ENCODE measurements at regions not wholly inside any gene's neighbourhood (a gene's known extent, or its start where the extent isn't known, plus 50 kb on each side); places are given as distances from the start of the nearest gene placed in this dataset.

- POLR2A ChIA-PET: no interaction called here
- CTCF ChIA-PET: no interaction called here
- Histone ChIP-seq H3K36me3 (ENCODE audit: control insufficient read depth, insufficient read depth, low read length) (no peaks in the 10 kb centered on the region), H3K4me3 (ENCODE audit: low read depth, low read length) (no peak overlapping the region), H3K27me3 (ENCODE audit: control insufficient read depth, insufficient read depth, low read length) (no peaks in the 10 kb centered on the region)
- TF ChIP-seq CTCF (IDR thresholded peaks at IDR 0.05; ENCODE audit: insufficient read depth, low read depth, low read length): no peak
- DNase-seq (ENCODE audit: low read depth): no peak
These were observed 124.2 kb upstream of the MKLN1 start for GRCh38 chr7:131203291-131203976.

GRCh38 chr7:131208777-131209176 lies 118.9 kb upstream of the MKLN1 start:
- H3K27me3 ChIP-seq (ENCODE audit: control insufficient read depth, insufficient read depth, low read length): no peaks in the 10 kb centered on the region
- DNase-seq (ENCODE audit: low read depth): no peak
- TF ChIP-seq CTCF (IDR thresholded peaks at IDR 0.05; ENCODE audit: insufficient read depth, low read depth, low read length): no peak
- ChIA-PET POLR2A (no interaction called here), CTCF (no interaction called here)
- no peaks in the 10 kb centered on the region for H3K36me3 ChIP-seq (ENCODE audit: control insufficient read depth, insufficient read depth, low read length)
- H3K4me3 ChIP-seq (ENCODE audit: low read depth, low read length): no peak overlapping the region

DNA sequence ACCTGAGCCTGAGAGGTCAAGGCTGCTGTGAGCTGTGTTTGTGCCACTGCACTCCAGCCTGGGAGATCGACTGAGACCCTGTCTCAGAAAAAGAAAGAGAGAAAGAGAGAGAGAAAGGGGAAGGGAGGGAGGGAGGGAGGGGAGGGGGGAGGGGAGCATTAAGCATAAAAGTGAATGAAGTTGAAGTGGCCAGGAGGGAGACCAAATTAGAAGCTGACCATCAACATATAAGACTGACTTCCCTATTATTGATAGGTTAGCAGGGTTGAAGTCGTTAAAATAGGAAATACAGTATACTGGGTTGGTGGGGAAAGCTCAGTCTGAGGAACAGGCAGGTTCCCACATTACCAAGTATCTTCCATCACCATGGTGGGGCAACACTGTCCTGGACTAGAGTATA lies 117.1 kb upstream of the MKLN1 start:
- no peak for DNase-seq (ENCODE audit: low read depth)
- H3K36me3 ChIP-seq (ENCODE audit: control insufficient read depth, insufficient read depth, low read length): no peaks in the 10 kb centered on the region
- no peaks in the 10 kb centered on the region for H3K27me3 ChIP-seq (ENCODE audit: control insufficient read depth, insufficient read depth, low read length)
- TF ChIP-seq CTCF (IDR thresholded peaks at IDR 0.05; ENCODE audit: insufficient read depth, low read depth, low read length): no peak
- ChIA-PET POLR2A (no interaction called here), CTCF (no interaction called here)
- no peak overlapping the region for H3K4me3 ChIP-seq (ENCODE audit: low read depth, low read length)

- no peak for DNase-seq (ENCODE audit: low read depth)
- ChIA-PET POLR2A (no interaction called here), CTCF (no interaction called here)
- Histone ChIP-seq H3K27me3 (ENCODE audit: control insufficient read depth, insufficient read depth, low read length) (no peaks in the 10 kb centered on the region), H3K36me3 (ENCODE audit: control insufficient read depth, insufficient read depth, low read length) (no peaks in the 10 kb centered on the region), H3K4me3 (ENCODE audit: low read depth, low read length) (no peak overlapping the region)
- no peak for TF ChIP-seq CTCF (IDR thresholded peaks at IDR 0.05; ENCODE audit: insufficient read depth, low read depth, low read length)
These were observed 116.2 kb upstream of the MKLN1 start for GRCh38 chr7:131211500-131211899.

DNA sequence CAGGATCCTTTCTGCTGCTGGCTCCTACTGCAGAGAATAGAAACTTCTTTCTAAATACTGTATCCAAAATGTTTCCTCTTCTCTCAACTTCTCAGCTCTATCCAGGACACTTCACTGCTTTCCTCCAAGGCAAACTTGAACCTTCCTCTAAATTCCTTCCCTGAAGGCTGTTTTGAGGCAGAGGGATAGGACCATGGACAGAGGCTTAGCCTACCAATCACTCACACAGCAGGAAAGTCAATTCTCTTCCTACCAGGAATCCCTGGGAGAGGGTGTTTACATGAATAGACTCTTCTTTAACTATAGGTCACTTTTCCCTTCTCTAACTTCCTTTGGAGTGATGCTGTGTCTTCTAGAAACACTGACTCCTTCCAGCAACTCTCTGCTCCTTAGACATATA lies 115.6 kb upstream of the MKLN1 start:
- Histone ChIP-seq H3K36me3 (ENCODE audit: control insufficient read depth, insufficient read depth, low read length) (no peaks in the 10 kb centered on the region), H3K4me3 (ENCODE audit: low read depth, low read length) (no peak overlapping the region), H3K27me3 (ENCODE audit: control insufficient read depth, insufficient read depth, low read length) (no peaks in the 10 kb centered on the region)
- no peak for TF ChIP-seq CTCF (IDR thresholded peaks at IDR 0.05; ENCODE audit: insufficient read depth, low read depth, low read length)
- ChIA-PET POLR2A (no interaction called here), CTCF (no interaction called here)
- DNase-seq (ENCODE audit: low read depth): no peak

All from BJ (cell line).